Stimulated activated CD4-positive, alpha-beta T cell treated with anti-CD3 and anti-CD28 coated beads, Interleukin-15, amount 100 ng/mL, for 48 hours (primary cell): ENCODE measurements at regions not wholly inside any gene's neighbourhood (a gene's known extent, or its start where the extent isn't known, plus 50 kb on each side); places are given as distances from the start of the nearest gene placed in this dataset.
"Not testable (repeated sequence)": the region's sequence is repeated elsewhere in the genome, so short reads cannot be mapped to it uniquely, and the experiment has no call there.

Experiments
- DNase-seq, 2 donors: peaks; one replicate each; pipeline ENCODE4 v3.0.0-alpha.2; 2020; ENCODE audit warnings: low read depth in 2 of 2

GRCh38 chr3:15903759-15904720 lies 106.3 kb upstream of the ANKRD28 start:
- no peak for DNase-seq

- no peak for DNase-seq
Observed at GRCh38 chr3:15905041-15905440, 107.3 kb upstream of the ANKRD28 start.

GRCh38 chr3:15907403-15907802 lies 109.6 kb upstream of the ANKRD28 start:
- not testable (repeated sequence) for DNase-seq

- DNase-seq = no peak
Observed at GRCh38 chr3:15918988-15919387, 121.2 kb upstream of the ANKRD28 start.

- no peak for DNase-seq
Observed at GRCh38 chr3:15919971-15920370, 122.2 kb upstream of the ANKRD28 start.

GRCh38 chr3:15923640-15924405 lies 126.0 kb upstream of the ANKRD28 start:
- DNase-seq = no peak

- DNase-seq = no peak
Observed at GRCh38 chr3:15924914-15925313, 127.1 kb upstream of the ANKRD28 start.

- DNase-seq = no peak
Observed at GRCh38 chr3:15926871-15927270, 129.1 kb upstream of the ANKRD28 start.

GRCh38 chr3:15927969-15928368 lies 130.2 kb upstream of the ANKRD28 start:
- no peak for DNase-seq

- DNase-seq = no peak
Observed at GRCh38 chr3:15929944-15930571, 132.3 kb upstream of the ANKRD28 start.

GRCh38 chr3:15932348-15933300 lies 134.8 kb upstream of the ANKRD28 start:
- DNase-seq = no peak

- no peak for DNase-seq
Observed at GRCh38 chr3:15933439-15934139, 135.8 kb upstream of the ANKRD28 start.

- no peak for DNase-seq
Observed at GRCh38 chr3:15934389-15935195, 136.8 kb upstream of the ANKRD28 start.

- no peak for DNase-seq
Observed at GRCh38 chr3:15936312-15936711, 138.5 kb upstream of the ANKRD28 start.

- no peak for DNase-seq
Observed at GRCh38 chr3:15940641-15941040, 142.9 kb upstream of the ANKRD28 start.

GRCh38 chr3:15941457-15941856 lies 143.7 kb upstream of the ANKRD28 start:
- DNase-seq = not testable (repeated sequence)

GRCh38 chr3:15941958-15942357 lies 144.2 kb upstream of the ANKRD28 start:
- DNase-seq = no peak

GRCh38 chr3:15942462-15942861 lies 144.7 kb upstream of the ANKRD28 start:
- no peak for DNase-seq

- no peak for DNase-seq
Observed at GRCh38 chr3:15942936-15943335, 145.2 kb upstream of the ANKRD28 start.

- DNase-seq = no peak
Observed at GRCh38 chr3:15948388-15948787, 150.6 kb upstream of the ANKRD28 start.
